GM19043 (cell line): ENCODE measurements at regions not wholly inside any gene's neighbourhood (a gene's known extent, or its start where the extent isn't known, plus 50 kb on each side); places are given as distances from the start of the nearest gene placed in this dataset.
"Not testable (repeated sequence)": the region's sequence is repeated elsewhere in the genome, so short reads cannot be mapped to it uniquely, and the experiment has no call there.

ENCODE experiments used
- ATAC-seq: cut with Tn5 transposase; IDR thresholded peaks from one replicate; pipeline ENCODE4 v1.9.1; 2021; ENCODE audit warnings: low read depth; ENCODE audit not compliant: unreplicated experiment

DNA sequence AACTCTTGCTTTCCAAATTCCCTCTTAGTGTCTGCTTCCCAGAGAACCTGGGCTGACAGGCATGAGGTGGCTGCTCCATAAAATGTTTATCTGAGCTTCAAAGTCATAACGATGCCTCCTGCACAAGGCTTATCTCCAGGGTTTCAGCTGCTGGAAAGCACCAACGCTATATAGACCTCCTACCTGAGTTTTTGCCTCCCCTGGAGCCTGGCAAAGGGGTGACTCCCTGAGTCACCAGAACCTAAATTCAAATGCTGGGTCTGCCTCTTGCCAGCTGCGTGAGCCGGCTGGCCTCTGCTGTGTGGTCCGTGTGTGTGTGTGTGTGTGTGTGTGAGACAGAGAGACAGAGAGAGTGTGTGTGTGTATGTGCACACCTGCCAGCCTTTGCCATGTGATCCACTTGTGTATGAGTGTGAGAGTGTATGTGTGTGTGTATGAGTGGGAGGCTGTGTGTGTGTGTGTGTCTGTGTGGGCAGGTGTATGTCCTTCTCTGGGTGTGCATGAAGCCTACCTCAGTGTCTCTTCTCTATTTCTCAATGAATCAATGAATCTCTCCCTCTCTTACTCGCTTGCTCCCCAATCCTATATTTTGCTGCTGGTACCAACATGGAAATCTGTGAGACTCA lies 714.9 kb downstream of the MATN1 start:
- ATAC-seq: no peak

DNA sequence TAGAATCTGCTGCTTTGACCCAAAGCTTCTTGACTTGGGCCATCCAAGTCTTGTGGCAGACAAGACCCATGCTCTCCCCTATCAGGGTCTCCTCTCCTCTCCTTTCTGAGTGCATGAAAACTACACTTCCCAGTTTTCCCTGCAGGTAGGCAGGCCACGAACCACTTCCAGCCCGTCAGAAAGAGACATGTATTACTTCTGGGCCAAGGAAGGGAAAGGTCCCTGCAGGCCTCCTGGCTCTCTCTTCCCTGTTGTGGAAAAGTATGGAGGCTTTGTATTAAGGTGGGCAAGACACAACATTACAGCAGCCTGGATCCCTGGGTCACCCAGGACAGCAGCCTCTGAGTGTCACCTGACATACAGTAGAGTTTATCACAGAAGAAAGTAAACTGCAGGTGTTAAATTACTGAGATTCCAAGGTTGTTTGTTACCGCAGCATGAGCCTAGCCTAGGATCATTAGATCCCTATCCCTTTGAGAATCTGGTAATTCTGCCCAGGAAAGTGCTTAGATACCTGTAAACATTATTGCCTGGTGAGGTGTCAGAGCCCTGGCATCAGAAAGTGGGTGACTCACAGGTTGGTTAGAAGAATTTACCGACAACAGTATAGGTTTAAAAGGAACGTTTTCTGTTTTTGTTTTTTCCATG lies 717.3 kb downstream of the MATN1 start:
- no peak for ATAC-seq

DNA sequence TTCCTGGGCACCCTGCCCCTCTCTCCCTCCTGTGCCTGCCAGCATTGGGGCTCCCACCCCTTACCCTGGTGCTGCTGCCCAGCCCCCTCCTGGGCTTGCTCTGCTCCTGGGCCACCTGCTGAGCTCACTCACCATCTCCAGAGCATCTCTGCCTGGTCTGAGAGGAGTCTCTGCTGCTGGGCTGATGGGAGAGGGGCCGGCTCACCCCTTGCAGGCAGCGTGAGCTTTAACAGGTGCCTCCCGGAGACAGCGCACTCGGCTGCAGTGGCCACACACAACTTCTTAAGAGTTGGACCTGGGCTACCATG lies 721.7 kb downstream of the MATN1 start:
- ATAC-seq: no peak

- ATAC-seq: no peak
Measured at GRCh38 chr1:30001011-30001731, 722.2 kb downstream of the MATN1 start.

GRCh38 chr1:30000266-30000665 lies 723.1 kb downstream of the MATN1 start:
- no peak for ATAC-seq

DNA sequence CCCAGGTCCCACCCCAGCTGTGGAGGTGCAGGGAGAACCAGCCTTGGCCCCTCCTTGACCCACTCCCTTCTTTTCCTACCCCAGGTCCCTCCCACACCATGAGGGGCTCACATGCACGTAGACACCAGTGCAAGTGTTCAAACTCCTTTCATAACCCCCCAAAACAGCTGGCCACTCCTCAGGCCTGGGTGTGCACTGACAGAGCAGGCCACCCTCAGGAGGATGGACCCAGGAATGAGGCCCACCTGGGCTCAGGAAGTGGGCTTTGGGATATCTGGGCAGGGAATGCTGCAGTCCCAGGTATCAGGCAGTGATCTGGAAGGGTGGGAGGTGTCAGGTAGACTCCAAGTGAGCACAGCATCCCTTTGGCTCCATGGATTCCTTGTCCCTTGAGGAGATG lies 723.8 kb downstream of the MATN1 start:
- no peak for ATAC-seq

DNA sequence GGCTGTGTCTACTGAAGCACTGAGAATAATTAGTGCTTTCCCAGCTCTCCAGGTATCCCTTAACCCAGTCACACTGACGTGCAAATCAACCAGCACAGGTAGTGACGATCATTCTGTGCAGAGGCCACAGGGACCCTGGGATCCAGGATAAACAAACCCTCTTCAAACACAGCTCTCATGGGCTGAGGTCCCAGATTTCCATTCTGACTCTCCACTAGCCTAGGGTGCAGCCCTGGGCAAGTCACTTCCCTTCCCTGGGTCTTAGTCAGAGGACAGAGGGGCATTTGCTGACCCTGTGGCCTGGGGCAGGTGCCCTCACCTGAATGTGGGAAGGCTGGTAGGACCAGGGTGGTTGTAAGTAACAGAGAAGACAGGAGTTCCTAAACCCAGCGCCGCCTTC lies 724.7 kb downstream of the MATN1 start:
- ATAC-seq: no peak

- not testable (repeated sequence) for ATAC-seq
Measured at GRCh38 chr1:29997818-29998217, 725.6 kb downstream of the MATN1 start.

DNA sequence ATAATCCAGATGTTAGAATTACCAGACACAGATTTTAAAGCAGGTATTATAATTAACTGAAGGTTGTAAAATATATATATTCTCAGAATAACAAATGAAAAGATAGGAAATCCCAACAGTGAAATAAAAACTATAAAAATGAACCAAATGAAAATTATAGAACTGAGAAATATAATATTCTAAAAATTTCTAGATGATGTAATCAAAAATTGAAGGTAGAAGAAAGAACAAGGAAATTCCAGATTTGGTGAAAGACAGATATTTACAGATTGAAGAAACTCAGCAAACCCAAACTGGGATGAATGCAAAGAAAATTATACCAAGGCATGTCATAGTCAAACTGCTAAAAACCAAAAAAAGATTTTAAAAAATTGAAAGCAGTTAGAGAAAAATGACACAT lies 729.4 kb downstream of the MATN1 start:
- ATAC-seq: no peak

DNA sequence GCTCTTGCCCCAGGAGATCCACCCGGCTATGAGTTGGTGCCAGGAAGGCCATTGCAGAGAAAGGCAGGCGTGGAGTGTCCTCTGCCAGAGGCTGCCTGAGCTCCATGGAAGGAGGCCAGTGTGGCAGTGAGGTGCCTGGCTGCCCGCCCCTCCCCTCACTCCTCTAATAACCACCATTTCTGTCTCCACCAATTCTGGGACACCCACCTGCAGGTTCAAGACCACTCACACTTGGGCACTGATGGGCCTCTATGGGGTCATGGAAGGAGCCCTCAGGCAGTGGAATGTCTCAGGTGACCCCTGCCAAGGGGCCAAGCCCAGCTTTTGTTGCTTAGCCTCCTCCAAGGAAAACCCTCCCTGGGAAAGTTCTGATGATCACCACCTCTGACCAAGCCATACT lies 731.6 kb downstream of the MATN1 start:
- no peak for ATAC-seq

GRCh38 chr1:29991025-29991424 lies 732.4 kb downstream of the MATN1 start:
- ATAC-seq: no peak

- ATAC-seq: no peak
Measured at GRCh38 chr1:29990304-29990703, 733.1 kb downstream of the MATN1 start.

GRCh38 chr1:29986986-29987385 lies 736.4 kb downstream of the MATN1 start:
- ATAC-seq: no peak

- no peak for ATAC-seq
Measured at GRCh38 chr1:29985606-29985945, 737.8 kb downstream of the MATN1 start.

GRCh38 chr1:29984862-29985605 lies 738.4 kb downstream of the MATN1 start:
- no peak for ATAC-seq

- ATAC-seq: no peak
Measured at GRCh38 chr1:29984166-29984861, 739.1 kb downstream of the MATN1 start.

DNA sequence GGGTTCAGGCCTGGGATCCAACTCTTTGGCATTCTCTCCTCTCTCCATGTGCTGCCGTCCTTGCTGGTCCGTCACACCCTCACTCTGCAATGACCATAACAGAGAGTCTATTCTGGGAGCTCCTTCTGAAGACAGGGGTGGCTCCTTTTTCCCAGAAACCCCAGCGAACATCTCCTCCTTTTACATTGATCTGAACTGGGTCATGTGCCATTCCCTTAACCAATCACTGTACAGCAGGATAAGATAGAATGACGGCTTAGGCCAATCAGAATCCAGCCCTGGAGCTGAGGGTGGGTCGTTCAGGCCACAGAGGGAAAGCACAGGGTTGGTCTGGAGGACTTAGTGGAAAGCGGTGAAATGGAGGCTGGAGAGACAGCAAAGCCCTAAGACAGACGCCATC lies 740.1 kb downstream of the MATN1 start:
- ATAC-seq: no peak

DNA sequence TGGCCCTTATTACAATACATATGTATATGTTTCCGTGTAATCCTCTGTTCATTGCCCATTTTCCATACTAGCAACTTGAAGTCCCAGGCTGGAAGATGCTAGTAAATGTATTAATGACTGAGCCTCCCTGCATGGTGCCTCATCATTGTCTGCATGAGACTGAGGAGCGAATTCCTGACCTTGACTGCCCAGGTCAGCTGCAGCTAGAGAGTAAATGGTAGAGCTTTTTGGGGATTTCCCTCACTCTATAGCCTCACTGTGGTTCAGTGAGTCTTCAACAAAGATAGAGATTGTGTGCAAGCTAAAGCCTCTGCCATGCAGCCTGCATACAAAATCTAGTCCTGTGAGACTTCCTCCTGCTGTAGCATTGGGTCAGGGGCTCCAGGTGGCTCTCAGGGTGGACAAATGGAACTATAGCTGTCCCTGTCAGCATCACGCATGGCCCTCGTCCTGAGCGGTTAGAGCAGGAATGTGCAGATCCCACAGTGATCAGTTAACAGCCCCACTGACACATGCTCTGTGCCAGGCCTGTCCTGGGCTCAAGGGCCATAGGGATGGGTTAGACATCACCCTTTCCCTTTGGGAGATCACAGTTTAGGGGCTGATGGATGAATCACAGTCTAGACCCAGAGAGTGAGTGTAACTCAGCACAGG lies 741.7 kb downstream of the MATN1 start:
- ATAC-seq: no peak

- ATAC-seq: no peak
Measured at GRCh38 chr1:29977550-29977949, 741.2 kb downstream of the PTPRU start.

DNA sequence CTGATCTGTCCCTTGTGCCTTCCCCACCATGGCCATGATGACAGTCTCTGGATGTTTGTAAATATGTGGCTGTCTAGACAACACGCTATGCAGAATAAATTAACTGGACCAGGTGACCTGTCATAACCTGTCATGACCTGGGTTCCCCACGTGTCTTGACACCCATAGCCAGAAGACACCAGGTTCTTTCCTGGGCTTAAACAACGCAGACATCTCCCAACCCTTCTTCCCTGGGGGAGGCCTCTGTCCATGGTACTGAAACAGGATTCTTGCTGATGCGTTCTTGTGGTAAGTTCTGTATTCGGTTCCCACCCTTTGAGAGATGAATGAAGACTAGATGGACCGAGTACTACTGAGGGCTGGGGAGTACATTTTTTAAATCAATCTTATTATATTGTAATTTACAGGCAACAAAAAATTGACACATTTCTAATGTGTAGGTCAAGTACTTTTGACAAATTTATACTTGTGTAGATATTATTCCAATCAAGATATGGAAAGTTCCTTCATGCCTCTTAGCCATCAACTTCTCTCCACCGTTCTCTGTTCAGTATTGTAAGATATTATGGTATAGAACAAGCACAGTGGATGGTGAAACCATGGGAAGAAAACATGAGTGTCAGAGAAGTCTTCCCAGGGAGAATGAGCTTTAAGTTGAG lies 738.8 kb downstream of the PTPRU start:
- ATAC-seq: no peak
